ENCODE measurements at regions not wholly inside any gene's neighbourhood (a gene's known extent, or its start where the extent isn't known, plus 50 kb on each side); places are given as distances from the start of the nearest gene placed in this dataset.

DNA sequence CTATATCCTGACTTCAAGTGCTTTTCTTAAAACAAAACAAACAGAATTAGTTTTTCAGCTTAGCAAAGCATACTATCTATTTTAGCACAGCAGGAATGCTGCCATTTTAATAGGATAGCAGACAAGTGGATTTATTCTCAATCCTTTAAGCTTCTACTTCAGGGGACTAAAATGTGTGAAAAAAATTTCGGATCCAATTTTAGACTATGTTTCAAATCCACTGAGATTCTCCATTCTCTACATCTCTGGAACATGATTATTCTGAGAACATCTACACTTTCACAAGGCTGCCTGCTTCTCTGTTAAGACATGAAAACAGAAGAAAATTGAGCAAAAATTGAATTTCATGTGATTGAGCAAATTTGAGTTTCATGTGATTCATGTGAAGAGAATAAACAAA lies 1321.3 kb downstream of the HACE1 start:
- no peak for TF ChIP-seq POLR2A (IDR thresholded peaks at IDR 0.05; ENCODE audit: low read length)
- no peak for TF ChIP-seq GATA1 (IDR thresholded peaks at IDR 0.05; ENCODE audit: low read depth, low read length)
